DND-41 (cell line): ENCODE measurements at regions not wholly inside any gene's neighbourhood (a gene's known extent, or its start where the extent isn't known, plus 50 kb on each side); places are given as distances from the start of the nearest gene placed in this dataset.

Source experiments
- ATAC-seq: fragments of 200-7000 bp; cut with Tn5 transposase; 3 replicates; pipeline ENCODE4 v1.9.1; 2021; ENCODE audit warnings: low read depth; ENCODE audit not compliant: insufficient read depth
- DNase-seq: peaks from one replicate; pipeline ENCODE4 v3.0.0-alpha.2; 2020
- H2AFZ ChIP-seq: 2 replicates; pipeline ENCODE4 v1.6.0; 2012; ENCODE audit warnings: low read depth, low read length
- H3K27ac ChIP-seq: 2 replicates; pipeline ENCODE4 v1.5.1; 2012; ENCODE audit warnings: low read length, inconsistent platforms
- H3K27me3 ChIP-seq: fragments of 200-600 bp; sonication (generic); 2 replicates; pipeline ENCODE4 v1.6.0; 2012; ENCODE audit warnings: low read length, mild to moderate bottlenecking, inconsistent platforms; ENCODE audit not compliant: insufficient read depth, poor library complexity
- H3K36me3 ChIP-seq: 2 replicates; pipeline ENCODE4 v1.5.1; 2012; ENCODE audit warnings: low read length, inconsistent platforms; ENCODE audit not compliant: insufficient read depth
- H3K4me1 ChIP-seq: 2 replicates; pipeline ENCODE4 v1.5.1; 2012; ENCODE audit warnings: mild to moderate bottlenecking, low read length; ENCODE audit not compliant: insufficient read depth
- H3K4me2 ChIP-seq: 2 replicates; pipeline ENCODE4 v1.6.0; 2012; ENCODE audit warnings: mild to moderate bottlenecking, moderate library complexity, low read length, inconsistent platforms; ENCODE audit not compliant: insufficient read depth
- H3K4me3 ChIP-seq, 2 experiments: fragments of 200-600 bp in 1 of 2; shearing (Covaris generic) in 1 of 2; 2 replicates each; pipeline ENCODE4 v1.5.1; 2012 to 2016; ENCODE audit warnings: inconsistent platforms in 2 of 2, low read length in 2 of 2, mild to moderate bottlenecking in 2 of 2, low read depth in 1 of 2, moderate library complexity in 1 of 2
- H3K79me2 ChIP-seq: 2 replicates; pipeline ENCODE4 v1.6.0; 2012; ENCODE audit warnings: low read length, inconsistent platforms; ENCODE audit not compliant: insufficient read depth
- H3K9ac ChIP-seq: 2 replicates; pipeline ENCODE4 v1.6.0; 2012; ENCODE audit warnings: low read depth, mild to moderate bottlenecking, inconsistent platforms, low read length, moderate library complexity
- H3K9me3 ChIP-seq: 2 replicates; pipeline ENCODE4 v1.5.1; 2012; ENCODE audit warnings: low read length, moderate library complexity, mild to moderate bottlenecking, inconsistent platforms; ENCODE audit not compliant: insufficient read depth, severe bottlenecking
- H4K20me1 ChIP-seq: 2 replicates; pipeline ENCODE4 v1.6.0; 2012; ENCODE audit warnings: low read length; ENCODE audit not compliant: insufficient read depth
- EZH2 ChIP-seq: IDR thresholded peaks from 3 replicates; pipeline ENCODE4 v1.6.1; 2012; ENCODE audit warnings: borderline replicate concordance, low read depth, mild to moderate bottlenecking, moderate library complexity, low read length, inconsistent platforms; ENCODE audit not compliant: severe bottlenecking
- TF ChIP-seq, protein P1 (sequence below): IDR thresholded peaks from 2 replicates; pipeline ENCODE4 v1.5.1; 2012; ENCODE audit warnings: borderline replicate concordance, low read length, moderate library complexity, mild to moderate bottlenecking; ENCODE audit not compliant: poor library complexity, severe bottlenecking; ENCODE audit errors: extremely low read depth

- no peak for TF ChIP-seq EZH2
- TF ChIP-seq, protein P1, sequence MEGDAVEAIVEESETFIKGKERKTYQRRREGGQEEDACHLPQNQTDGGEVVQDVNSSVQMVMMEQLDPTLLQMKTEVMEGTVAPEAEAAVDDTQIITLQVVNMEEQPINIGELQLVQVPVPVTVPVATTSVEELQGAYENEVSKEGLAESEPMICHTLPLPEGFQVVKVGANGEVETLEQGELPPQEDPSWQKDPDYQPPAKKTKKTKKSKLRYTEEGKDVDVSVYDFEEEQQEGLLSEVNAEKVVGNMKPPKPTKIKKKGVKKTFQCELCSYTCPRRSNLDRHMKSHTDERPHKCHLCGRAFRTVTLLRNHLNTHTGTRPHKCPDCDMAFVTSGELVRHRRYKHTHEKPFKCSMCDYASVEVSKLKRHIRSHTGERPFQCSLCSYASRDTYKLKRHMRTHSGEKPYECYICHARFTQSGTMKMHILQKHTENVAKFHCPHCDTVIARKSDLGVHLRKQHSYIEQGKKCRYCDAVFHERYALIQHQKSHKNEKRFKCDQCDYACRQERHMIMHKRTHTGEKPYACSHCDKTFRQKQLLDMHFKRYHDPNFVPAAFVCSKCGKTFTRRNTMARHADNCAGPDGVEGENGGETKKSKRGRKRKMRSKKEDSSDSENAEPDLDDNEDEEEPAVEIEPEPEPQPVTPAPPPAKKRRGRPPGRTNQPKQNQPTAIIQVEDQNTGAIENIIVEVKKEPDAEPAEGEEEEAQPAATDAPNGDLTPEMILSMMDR = no peak
- DNase-seq = peak; percentile 52
- Histone ChIP-seq H3K9me3 (no peaks in the 10 kb centered on the region), H3K27ac (peak overlapping the region; percentile 100), H3K79me2 (peaks cover 41% of the 10 kb centered on the region), H3K27me3 (no peaks in the 10 kb centered on the region), H3K4me2 (peak overlapping the region; percentile 84), H3K4me1 (peaks cover 66% of the 10 kb centered on the region), H3K9ac (peak overlapping the region; percentile 94), H3K36me3 (peaks cover 7% of the 10 kb centered on the region; the same call in 1 of the 2 replicates), H4K20me1 (no peaks in the 10 kb centered on the region), H2AFZ (peak overlapping the region; percentile 35; the same call in 1 of the 2 replicates), H3K4me3 (peak overlapping the region in 1 of 2 experiments; percentile 44; a peak in 1 of 4 replicates)
- ATAC-seq = no peak
Measured at GRCh38 chr22:48096851-48097665, 1334.6 kb downstream of the TBC1D22A start.

- Histone ChIP-seq H3K9ac (peak overlapping the region; percentile 94), H3K36me3 (peaks cover 7% of the 10 kb centered on the region; the same call in 1 of the 2 replicates), H3K27ac (peak overlapping the region; percentile 100), H3K4me1 (peaks cover 65% of the 10 kb centered on the region), H3K4me3 (no peak overlapping the region), H3K79me2 (peaks cover 39% of the 10 kb centered on the region), H4K20me1 (no peaks in the 10 kb centered on the region), H3K4me2 (peak overlapping the region; percentile 84; the same call in 1 of the 2 replicates), H2AFZ (no peak overlapping the region), H3K9me3 (no peaks in the 10 kb centered on the region), H3K27me3 (no peaks in the 10 kb centered on the region)
- no peak for DNase-seq
- no peak for ATAC-seq
- TF ChIP-seq, protein P1 = no peak
- no peak for TF ChIP-seq EZH2
Measured at GRCh38 chr22:48096411-48096810, 1334.0 kb downstream of the TBC1D22A start.

DNA sequence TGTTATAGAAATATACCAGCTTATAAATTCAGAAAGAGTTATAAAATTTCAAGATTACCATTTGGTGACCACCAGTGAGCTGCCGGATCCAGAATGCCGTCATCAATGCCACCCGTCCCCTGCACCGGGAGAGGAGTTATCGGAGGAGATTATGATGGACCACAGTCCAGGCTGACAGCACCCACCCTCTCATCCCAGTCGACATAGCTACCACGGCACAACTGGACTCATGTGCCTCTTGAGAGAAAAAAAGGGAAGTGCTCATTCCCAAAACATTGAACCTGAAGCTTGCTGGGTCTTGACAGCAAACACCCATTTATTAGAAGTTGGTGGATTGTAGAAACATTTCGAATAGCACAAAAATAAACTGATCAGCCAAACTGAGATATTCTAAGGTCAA lies 1331.5 kb downstream of the TBC1D22A start:
- H3K27me3 ChIP-seq = no peaks in the 10 kb centered on the region
- H3K36me3 ChIP-seq = peaks cover under 1% of the 10 kb centered on the region; the same call in 1 of the 2 replicates
- ATAC-seq (no peak), DNase-seq (no peak)
- no peak overlapping the region for H2AFZ ChIP-seq
- no peaks in the 10 kb centered on the region for H3K9me3 ChIP-seq
- no peak overlapping the region for H3K9ac ChIP-seq
- peaks cover 16% of the 10 kb centered on the region for H3K79me2 ChIP-seq
- TF ChIP-seq, protein P1 = no peak
- TF ChIP-seq EZH2 = no peak
- H3K4me3 ChIP-seq = no peak overlapping the region
- H3K4me1 ChIP-seq = peaks cover 52% of the 10 kb centered on the region
- no peaks in the 10 kb centered on the region for H4K20me1 ChIP-seq
- no peak overlapping the region for H3K27ac ChIP-seq
- no peak overlapping the region for H3K4me2 ChIP-seq
